IMR-90 (cell line): ENCODE measurements at regions not wholly inside any gene's neighbourhood (a gene's known extent, or its start where the extent isn't known, plus 50 kb on each side); places are given as distances from the start of the nearest gene placed in this dataset.

Source experiments
- ATAC-seq: fragments of 200-7000 bp; cut with Tn5 transposase; 2 replicates; pipeline ENCODE4 v1.9.1; 2020; ENCODE audit warnings: low read depth, mild to moderate bottlenecking, moderate library complexity
- BruUV-seq: library from RNA; stranded (reverse); fragments of 400-500 nt; replicated peaks from 2 replicates; lab custom pipeline; 2021; lab: Mats Ljungman, UMichigan
- CTCF ChIA-PET: fragments of 300-600 bp; formaldehyde crosslinking; extraction: SDS; loops from one replicate; lab custom pipeline; 2021; ENCODE audit warnings: antibody characterized with exemption; lab: Yijun Ruan, JAX
- POLR2A ChIA-PET: fragments of 300-600 bp; sonication (Branson Sonifier 250); formaldehyde crosslinking; loops from one replicate; lab custom pipeline; 2022; ENCODE audit warnings: antibody characterized with exemption; ENCODE audit not compliant: unreplicated experiment; lab: Charles Lee
- DNase-seq: peaks from one replicate; pipeline ENCODE4 v3.0.0; 2013
- H2AFZ ChIP-seq: replicated peaks from 2 replicates; pipeline ENCODE3; 2013; ENCODE audit warnings: low read length, mild to moderate bottlenecking; ENCODE audit not compliant: poor library complexity
- H2AK5ac ChIP-seq: 2 replicates; pipeline ENCODE4 v1.6.1; 2013; ENCODE audit warnings: low read depth, low read length, inconsistent platforms
- H2AK9ac ChIP-seq: replicated peaks from 2 replicates; pipeline ENCODE3; 2013; ENCODE audit warnings: mild to moderate bottlenecking, low read depth, low read length, moderate library complexity; ENCODE audit not compliant: poor library complexity
- H2BK120ac ChIP-seq: 2 replicates; pipeline ENCODE4 v1.6.1; 2013; ENCODE audit warnings: low read depth, low read length, inconsistent platforms
- H2BK15ac ChIP-seq: 3 replicates; pipeline ENCODE4 v1.6.1; 2013; ENCODE audit warnings: low read depth, low read length, inconsistent platforms
- H2BK20ac ChIP-seq: 2 replicates; pipeline ENCODE4 v1.6.1; 2013; ENCODE audit warnings: low read depth, mild to moderate bottlenecking, inconsistent platforms, low read length, moderate library complexity
- H2BK5ac ChIP-seq: 2 replicates; pipeline ENCODE4 v1.6.1; 2013; ENCODE audit warnings: mild to moderate bottlenecking, low read depth, low read length, inconsistent platforms; ENCODE audit not compliant: poor library complexity, severe bottlenecking
- H3K14ac ChIP-seq: replicated peaks from 2 replicates; pipeline ENCODE4 v1.6.1; 2013; ENCODE audit warnings: low read depth, low read length, inconsistent platforms
- H3K18ac ChIP-seq: 2 replicates; pipeline ENCODE4 v1.6.1; 2013; ENCODE audit warnings: low read depth, low read length, control low read depth
- H3K23ac ChIP-seq: 2 replicates; pipeline ENCODE4 v1.6.1; 2013; ENCODE audit warnings: low read depth, low read length, inconsistent platforms
- H3K27ac ChIP-seq: 2 replicates; pipeline ENCODE4 v1.5.1; 2013; ENCODE audit warnings: mild to moderate bottlenecking, control low read depth, low read length; ENCODE audit not compliant: insufficient read depth
- H3K27me3 ChIP-seq: 2 replicates; pipeline ENCODE4 v1.6.1; 2013; ENCODE audit warnings: low read length; ENCODE audit not compliant: control insufficient read depth, insufficient read depth
- H3K36me3 ChIP-seq: 2 replicates; pipeline ENCODE4 v1.6.1; 2013; ENCODE audit warnings: low read length, mixed read lengths; ENCODE audit not compliant: control insufficient read depth, insufficient read depth
- H3K4ac ChIP-seq: 2 replicates; pipeline ENCODE4 v1.6.1; 2013; ENCODE audit warnings: low read depth, low read length, inconsistent platforms
- H3K4me1 ChIP-seq: 2 replicates; pipeline ENCODE4 v1.6.1; 2013; ENCODE audit warnings: low read length, mixed read lengths; ENCODE audit not compliant: control insufficient read depth, insufficient read depth
- H3K4me2 ChIP-seq: 2 replicates; pipeline ENCODE4 v1.6.1; 2013; ENCODE audit warnings: low read depth, mild to moderate bottlenecking, control low read depth, low read length, moderate library complexity
- H3K4me3 ChIP-seq: 2 replicates; pipeline ENCODE4 v1.5.1; 2013; ENCODE audit warnings: low read depth, mild to moderate bottlenecking, control low read depth, low read length, moderate library complexity; ENCODE audit not compliant: insufficient read depth
- H3K56ac ChIP-seq: 2 replicates; pipeline ENCODE4 v1.6.1; 2013; ENCODE audit warnings: low read length, inconsistent platforms; ENCODE audit not compliant: insufficient read depth; ENCODE audit errors: extremely low read depth
- H3K79me1 ChIP-seq, 2 experiments: 2 replicates each; pipeline ENCODE4 v1.6.1; 2013; ENCODE audit warnings: low read length in 2 of 2, inconsistent platforms in 1 of 2, low read depth in 1 of 2
- H3K9ac ChIP-seq: 2 replicates; pipeline ENCODE4 v1.6.1; 2013; ENCODE audit warnings: low read depth, low read length, control low read depth
- H3K9me1 ChIP-seq: 2 replicates; pipeline ENCODE4 v1.6.1; 2013; ENCODE audit warnings: low read length, inconsistent platforms; ENCODE audit not compliant: insufficient read depth
- H3K9me3 ChIP-seq: 2 replicates; pipeline ENCODE4 v1.6.1; 2013; ENCODE audit warnings: low read length; ENCODE audit not compliant: control insufficient read depth, insufficient read depth
- H4K20me1 ChIP-seq: 2 replicates; pipeline ENCODE4 v1.6.1; 2013; ENCODE audit warnings: low read length, inconsistent platforms; ENCODE audit not compliant: insufficient read depth
- H4K5ac ChIP-seq: 2 replicates; pipeline ENCODE4 v1.6.1; 2013; ENCODE audit warnings: mild to moderate bottlenecking, low read depth, low read length, control low read depth
- H4K8ac ChIP-seq, 2 experiments: 2 replicates each; pipeline ENCODE4 v1.6.1; 2013; ENCODE audit warnings: low read depth in 2 of 2, low read length in 2 of 2, control low read depth in 1 of 2, inconsistent platforms in 1 of 2
- H4K91ac ChIP-seq: 2 replicates; pipeline ENCODE4 v1.6.1; 2013; ENCODE audit warnings: low read depth, low read length, inconsistent platforms; ENCODE audit not compliant: insufficient read depth
- BHLHE40 ChIP-seq: fragments of 150-350 bp; IDR thresholded peaks from 2 replicates; pipeline ENCODE4 v1.6.1; 2016; ENCODE audit warnings: mild to moderate bottlenecking, low read depth, low read length
- CEBPB ChIP-seq: IDR thresholded peaks from 2 replicates; pipeline ENCODE4 v1.6.1; 2012; ENCODE audit warnings: low read depth, low read length, improper control_type of control experiment
- CHD1 ChIP-seq: IDR thresholded peaks from 2 replicates; pipeline ENCODE4 v1.6.1; 2012; ENCODE audit warnings: low read depth, low read length, improper control_type of control experiment
- CTCF ChIP-seq: conservative IDR thresholded peaks from 2 replicates; pipeline ENCODE4 v1.5.1; 2012; ENCODE audit warnings: mild to moderate bottlenecking, low read depth, low read length, improper control_type of control experiment
- ELK1 ChIP-seq: fragments of 150-350 bp; IDR thresholded peaks from 2 replicates; pipeline ENCODE4 v1.6.1; 2016; ENCODE audit warnings: low read depth, mild to moderate bottlenecking, low read length, moderate library complexity, borderline replicate concordance
- FOS ChIP-seq: fragments of 150-350 bp; IDR thresholded peaks from 2 replicates; pipeline ENCODE4 v1.6.1; 2016; ENCODE audit warnings: low read depth, low read length
- MAFK ChIP-seq: IDR thresholded peaks from 2 replicates; pipeline ENCODE4 v1.6.1; 2012; ENCODE audit warnings: low read depth, low read length, improper control_type of control experiment
- MAZ ChIP-seq: IDR thresholded peaks from 2 replicates; pipeline ENCODE4 v1.6.1; 2012; ENCODE audit warnings: low read depth, mild to moderate bottlenecking, low read length, improper control_type of control experiment, moderate library complexity, borderline replicate concordance
- MXI1 ChIP-seq: IDR thresholded peaks from 2 replicates; pipeline ENCODE4 v1.6.1; 2012; ENCODE audit warnings: low read depth, mild to moderate bottlenecking, low read length, moderate library complexity, borderline replicate concordance
- NFE2L2 ChIP-seq: fragments of 150-350 bp; IDR thresholded peaks from 2 replicates; pipeline ENCODE4 v1.6.1; 2016; ENCODE audit warnings: low read depth, mild to moderate bottlenecking, low read length
- POLR2A ChIP-seq: IDR thresholded peaks from 2 replicates; pipeline ENCODE4 v1.6.1; 2012; ENCODE audit warnings: mild to moderate bottlenecking, low read depth, low read length
- RCOR1 ChIP-seq: IDR thresholded peaks from 2 replicates; pipeline ENCODE4 v1.6.1; 2012; ENCODE audit warnings: mild to moderate bottlenecking, low read length, improper control_type of control experiment; ENCODE audit not compliant: insufficient replicate concordance
- SMC3 ChIP-seq: fragments of 150-350 bp; IDR thresholded peaks from 2 replicates; pipeline ENCODE4 v1.6.1; 2016; ENCODE audit warnings: low read depth, mild to moderate bottlenecking, antibody characterized with exemption, low read length, moderate library complexity
- dilution Hi-C: fragments of 300-500 bp; cut with HindIII; formaldehyde crosslinking; loops from one replicate; pipeline ENCODE4 v1.14.3; 2018; ENCODE audit warnings: low sequenced_read_pairs; ENCODE audit not compliant: unreplicated experiment
- in situ Hi-C: fragments of 300-500 bp; cut with MboI; formaldehyde crosslinking; loops from 3 replicates; pipeline ENCODE4 v1.14.3; 2019; ENCODE audit warnings: low sequenced_read_pairs, inconsistent platforms, mixed read lengths
- intact Hi-C: fragments of 100-400 bp; cut with micrococcal nuclease; formaldehyde crosslinking; loops from 2 replicates; pipeline ENCODE4 v1.10.0; 2022

DNA sequence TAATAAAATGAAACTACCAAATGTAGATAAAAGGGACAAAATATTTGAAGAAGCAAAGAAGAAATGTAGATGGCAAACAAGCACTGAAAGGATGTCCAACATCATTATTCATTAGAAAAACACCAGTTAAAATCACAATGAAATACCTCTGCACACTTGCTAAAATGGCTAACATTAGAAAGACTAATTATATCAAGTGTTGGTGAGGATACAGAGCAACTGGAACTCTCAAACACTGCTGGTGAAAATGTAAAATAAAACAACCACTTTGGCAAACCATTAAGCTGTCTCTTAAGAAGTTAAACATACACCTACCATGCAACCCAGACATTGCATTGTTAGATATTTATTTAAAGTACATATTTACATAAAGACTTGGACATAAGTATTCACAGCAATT, 138.6 kb upstream of the FGGY start:
- Histone ChIP-seq H3K56ac (no peak overlapping the region), H2BK15ac (no peak overlapping the region), H3K4me2 (no peak overlapping the region), H3K9ac (no peak overlapping the region), H3K9me3 (no peaks in the 10 kb centered on the region), H3K9me1 (peaks cover 7% of the 10 kb centered on the region; the same call in 1 of the 2 replicates), H3K4me3 (no peak overlapping the region), H4K5ac (no peak overlapping the region), H3K18ac (no peak overlapping the region), H3K4me1 (peaks cover 7% of the 10 kb centered on the region), H3K79me1 (no peaks in the 10 kb centered on the region), H4K91ac (no peak overlapping the region), H2BK5ac (no peak overlapping the region), H3K27ac (no peak overlapping the region), H3K27me3 (no peaks in the 10 kb centered on the region), H2BK120ac (no peak overlapping the region), H2AFZ (no peak overlapping the region), H2AK9ac (no peak overlapping the region), H2AK5ac (no peak overlapping the region), H2BK20ac (no peak overlapping the region), H4K8ac (no peak overlapping the region), H3K23ac (no peak overlapping the region), H3K4ac (no peak overlapping the region), H3K14ac (no peak overlapping the region), H4K20me1 (no peaks in the 10 kb centered on the region), H3K36me3 (no peaks in the 10 kb centered on the region)
- POLR2A ChIA-PET, result no interaction called here
- intact Hi-C loops, result no loop called here
- CTCF ChIA-PET, result interaction anchor here (1.1 kb wide), 1 partner anchor 19 kb away, joined by 3 read pairs; no protein-coding TSS in a partner anchor
- dilution Hi-C loops, result no loop called here
- DNase-seq (no peak), ATAC-seq (no peak)
- TF ChIP-seq ELK1 (no peak), MAZ (no peak), POLR2A (no peak), BHLHE40 (no peak), FOS (no peak), SMC3 (no peak), MXI1 (no peak), RCOR1 (no peak), MAFK (no peak), CEBPB (no peak), CTCF (no peak), NFE2L2 (no peak), CHD1 (no peak)
- in situ Hi-C loops, result no loop called here
- BruUV-seq, result no TSS peak
